ENCODE measurements at regions not wholly inside any gene's neighbourhood (a gene's known extent, or its start where the extent isn't known, plus 50 kb on each side); places are given as distances from the start of the nearest gene placed in this dataset.
"Not testable (repeated sequence)": the region's sequence is repeated elsewhere in the genome, so short reads cannot be mapped to it uniquely, and the experiment has no call there.

DNA sequence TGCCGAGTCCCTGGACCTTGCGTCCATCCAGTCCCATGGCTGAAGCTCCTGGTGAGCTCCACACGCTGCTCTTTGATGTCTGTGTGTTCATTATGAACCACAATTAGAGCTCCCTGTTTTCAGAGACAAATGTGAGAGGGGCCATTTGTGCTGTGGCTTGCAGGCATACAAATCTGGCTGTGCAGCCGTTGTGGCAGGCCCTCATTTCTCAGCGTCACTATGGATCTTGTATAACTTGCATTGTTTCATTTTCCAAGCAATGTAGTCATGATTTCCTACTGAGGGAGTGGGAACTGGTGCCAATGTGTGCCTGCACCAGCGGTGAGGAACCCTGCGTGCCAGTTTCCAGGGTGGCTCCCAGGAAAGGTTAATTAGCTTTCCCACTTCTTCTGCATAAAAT is 542.6 kb downstream of the TMEM114 start:
- no peaks in the 10 kb centered on the region for H3K9me3 ChIP-seq
- H3K36me3 ChIP-seq: no peaks in the 10 kb centered on the region
- no peaks in the 10 kb centered on the region for H3K27me3 ChIP-seq
- TF ChIP-seq, protein P1, sequence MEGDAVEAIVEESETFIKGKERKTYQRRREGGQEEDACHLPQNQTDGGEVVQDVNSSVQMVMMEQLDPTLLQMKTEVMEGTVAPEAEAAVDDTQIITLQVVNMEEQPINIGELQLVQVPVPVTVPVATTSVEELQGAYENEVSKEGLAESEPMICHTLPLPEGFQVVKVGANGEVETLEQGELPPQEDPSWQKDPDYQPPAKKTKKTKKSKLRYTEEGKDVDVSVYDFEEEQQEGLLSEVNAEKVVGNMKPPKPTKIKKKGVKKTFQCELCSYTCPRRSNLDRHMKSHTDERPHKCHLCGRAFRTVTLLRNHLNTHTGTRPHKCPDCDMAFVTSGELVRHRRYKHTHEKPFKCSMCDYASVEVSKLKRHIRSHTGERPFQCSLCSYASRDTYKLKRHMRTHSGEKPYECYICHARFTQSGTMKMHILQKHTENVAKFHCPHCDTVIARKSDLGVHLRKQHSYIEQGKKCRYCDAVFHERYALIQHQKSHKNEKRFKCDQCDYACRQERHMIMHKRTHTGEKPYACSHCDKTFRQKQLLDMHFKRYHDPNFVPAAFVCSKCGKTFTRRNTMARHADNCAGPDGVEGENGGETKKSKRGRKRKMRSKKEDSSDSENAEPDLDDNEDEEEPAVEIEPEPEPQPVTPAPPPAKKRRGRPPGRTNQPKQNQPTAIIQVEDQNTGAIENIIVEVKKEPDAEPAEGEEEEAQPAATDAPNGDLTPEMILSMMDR (IDR thresholded peaks at IDR 0.05; ENCODE audit: low read depth, low read length): no peak
- no peaks in the 10 kb centered on the region for H3K4me1 ChIP-seq
- DNase-seq: no peak
- no peak overlapping the region for H3K4me3 ChIP-seq (ENCODE audit: low read depth, low read length)

DNA sequence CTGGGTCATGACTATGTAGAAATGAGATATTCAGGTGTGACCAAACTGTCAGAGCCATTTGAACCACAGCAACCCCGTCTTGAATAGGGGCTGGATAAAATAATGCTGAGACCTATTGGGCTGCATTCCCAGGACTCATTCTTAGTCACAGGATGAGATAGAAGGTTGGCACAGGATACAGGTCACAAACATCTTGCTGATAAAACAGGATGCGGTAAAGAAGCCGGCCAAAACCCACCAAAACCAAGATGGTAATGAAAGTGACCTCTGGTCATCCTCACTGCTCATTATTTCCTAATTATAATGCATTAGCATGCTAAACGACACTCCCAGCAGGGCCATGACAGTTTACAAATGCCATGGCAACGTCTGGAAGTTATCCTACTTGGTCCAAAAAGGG is 545.5 kb downstream of the TMEM114 start:
- TF ChIP-seq, protein P1 (IDR thresholded peaks at IDR 0.05; ENCODE audit: low read depth, low read length): no peak
- Histone ChIP-seq H3K27me3 (no peaks in the 10 kb centered on the region), H3K36me3 (no peaks in the 10 kb centered on the region), H3K4me3 (ENCODE audit: low read depth, low read length) (no peak overlapping the region), H3K9me3 (no peaks in the 10 kb centered on the region), H3K4me1 (no peaks in the 10 kb centered on the region)
- no peak for DNase-seq

DNA sequence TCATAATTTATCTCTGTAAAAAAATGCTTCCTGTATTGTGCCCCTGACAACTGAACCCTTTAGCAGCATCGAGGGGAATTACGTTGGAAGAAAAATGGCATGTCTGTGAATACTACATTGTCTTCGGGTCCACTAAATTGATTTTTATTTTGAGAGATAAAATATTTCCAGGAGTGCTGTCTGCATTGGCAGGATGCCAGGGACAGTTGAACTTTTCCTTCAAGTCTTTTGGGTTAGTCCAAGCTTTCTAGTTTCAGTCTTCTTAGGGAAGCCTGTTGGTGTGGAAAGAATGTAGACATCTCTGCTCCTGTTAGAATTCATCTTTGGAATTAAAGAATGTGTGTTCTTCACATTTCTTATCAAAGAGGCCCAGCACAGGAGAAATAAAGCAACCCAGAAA is 557.9 kb downstream of the TMEM114 start:
- no peak overlapping the region for H3K4me3 ChIP-seq (ENCODE audit: low read depth, low read length)
- H3K36me3 ChIP-seq: no peaks in the 10 kb centered on the region
- H3K27me3 ChIP-seq: no peaks in the 10 kb centered on the region
- H3K9me3 ChIP-seq: no peaks in the 10 kb centered on the region
- H3K4me1 ChIP-seq: no peaks in the 10 kb centered on the region
- TF ChIP-seq, protein P1 (IDR thresholded peaks at IDR 0.05; ENCODE audit: low read depth, low read length): no peak
- DNase-seq: no peak

DNA sequence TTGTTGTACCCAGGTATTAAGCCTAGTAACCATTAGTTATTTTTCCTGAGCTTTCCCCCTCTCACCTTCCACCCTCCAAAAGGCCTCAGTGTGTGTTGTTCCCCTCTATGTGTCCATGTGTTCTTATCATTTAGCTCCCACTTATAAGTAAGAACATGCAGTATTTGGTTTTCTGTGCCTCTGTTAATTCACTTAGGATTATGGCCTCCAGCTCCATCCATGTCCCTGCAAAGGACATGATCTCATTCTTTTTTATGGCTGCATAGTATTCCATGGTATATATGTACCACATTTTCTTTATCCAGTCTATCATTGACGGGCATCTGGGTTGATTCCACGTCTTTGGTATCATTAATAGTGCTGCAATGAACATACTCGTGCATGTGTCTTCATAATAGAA is 560.3 kb downstream of the TMEM114 start:
- H3K4me3 ChIP-seq (ENCODE audit: low read depth, low read length); H3K9me3 ChIP-seq; H3K27me3 ChIP-seq; DNase-seq; H3K36me3 ChIP-seq; H3K4me1 ChIP-seq: not testable (repeated sequence)

DNA sequence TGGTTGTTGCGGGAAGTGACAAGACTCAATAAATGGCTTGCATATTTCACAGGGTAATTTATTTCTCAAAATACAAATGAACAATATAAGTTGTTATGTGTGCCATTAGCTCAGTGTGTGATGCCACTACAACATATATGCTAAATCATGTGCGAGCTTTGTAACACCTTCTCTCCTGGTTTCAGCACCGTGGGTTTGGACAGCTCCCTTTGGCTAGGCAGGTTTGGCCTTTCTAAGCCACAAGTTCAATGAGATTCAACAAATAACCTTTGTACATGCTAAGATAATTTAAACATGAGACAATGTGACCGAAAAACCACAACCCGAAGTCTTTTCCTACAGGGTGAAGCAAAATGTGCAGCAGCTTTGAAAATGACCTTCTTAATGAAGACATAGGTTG is 563.9 kb downstream of the TMEM114 start:
- DNase-seq: no peak
- Histone ChIP-seq H3K4me3 (ENCODE audit: low read depth, low read length) (no peak overlapping the region), H3K36me3 (no peaks in the 10 kb centered on the region), H3K9me3 (no peaks in the 10 kb centered on the region), H3K4me1 (no peaks in the 10 kb centered on the region), H3K27me3 (no peaks in the 10 kb centered on the region)
- TF ChIP-seq, protein P1 (IDR thresholded peaks at IDR 0.05; ENCODE audit: low read depth, low read length): no peak

DNA sequence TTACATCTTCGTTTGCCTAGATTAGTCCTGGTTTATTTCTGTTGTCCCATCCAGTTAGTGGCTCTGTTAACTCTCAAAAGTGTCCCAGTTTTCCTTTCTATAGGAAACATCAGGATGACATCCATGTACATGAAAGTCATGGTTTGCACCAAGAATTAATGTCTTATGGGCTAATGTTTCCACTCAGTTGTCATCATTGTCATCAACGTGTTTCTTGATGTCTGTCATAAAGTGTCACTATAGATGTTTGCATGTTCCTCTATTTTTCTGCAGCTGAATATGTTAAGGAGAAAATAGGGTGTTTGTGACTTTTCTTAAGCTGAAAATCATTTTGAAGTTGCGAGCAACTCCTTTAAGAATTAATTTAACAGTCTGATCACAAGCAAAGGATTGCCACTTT is 567.0 kb downstream of the TMEM114 start:
- no peaks in the 10 kb centered on the region for H3K9me3 ChIP-seq
- H3K4me1 ChIP-seq: no peaks in the 10 kb centered on the region
- H3K36me3 ChIP-seq: no peaks in the 10 kb centered on the region
- H3K27me3 ChIP-seq: no peaks in the 10 kb centered on the region
- DNase-seq: no peak
- TF ChIP-seq, protein P1 (IDR thresholded peaks at IDR 0.05; ENCODE audit: low read depth, low read length): no peak
- no peak overlapping the region for H3K4me3 ChIP-seq (ENCODE audit: low read depth, low read length)

All from BE2C (cell line).